ENCODE measurements at regions not wholly inside any gene's neighbourhood (a gene's known extent, or its start where the extent isn't known, plus 50 kb on each side); places are given as distances from the start of the nearest gene placed in this dataset.

DNA sequence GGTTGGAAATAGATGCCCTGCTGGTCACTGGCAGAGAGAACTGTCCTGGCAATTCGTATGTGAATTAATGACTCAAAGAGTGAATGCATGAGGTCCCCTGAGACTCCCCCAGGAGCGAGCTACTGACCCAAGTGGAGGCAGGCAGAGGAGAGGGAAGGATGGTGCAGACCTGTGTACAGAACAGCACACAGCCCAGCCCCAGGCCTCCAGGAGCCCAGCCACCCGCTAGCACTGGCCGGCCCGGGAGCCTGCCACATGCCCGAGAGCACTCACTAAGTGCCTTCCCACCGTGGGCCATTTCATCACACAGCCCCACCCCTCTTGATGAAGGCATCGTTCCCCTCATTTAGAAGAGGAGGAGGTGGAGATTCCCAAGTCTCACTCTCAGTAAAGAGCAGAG is 62.0 kb upstream of the IGSF21 start:
- TF ChIP-seq, protein P1, sequence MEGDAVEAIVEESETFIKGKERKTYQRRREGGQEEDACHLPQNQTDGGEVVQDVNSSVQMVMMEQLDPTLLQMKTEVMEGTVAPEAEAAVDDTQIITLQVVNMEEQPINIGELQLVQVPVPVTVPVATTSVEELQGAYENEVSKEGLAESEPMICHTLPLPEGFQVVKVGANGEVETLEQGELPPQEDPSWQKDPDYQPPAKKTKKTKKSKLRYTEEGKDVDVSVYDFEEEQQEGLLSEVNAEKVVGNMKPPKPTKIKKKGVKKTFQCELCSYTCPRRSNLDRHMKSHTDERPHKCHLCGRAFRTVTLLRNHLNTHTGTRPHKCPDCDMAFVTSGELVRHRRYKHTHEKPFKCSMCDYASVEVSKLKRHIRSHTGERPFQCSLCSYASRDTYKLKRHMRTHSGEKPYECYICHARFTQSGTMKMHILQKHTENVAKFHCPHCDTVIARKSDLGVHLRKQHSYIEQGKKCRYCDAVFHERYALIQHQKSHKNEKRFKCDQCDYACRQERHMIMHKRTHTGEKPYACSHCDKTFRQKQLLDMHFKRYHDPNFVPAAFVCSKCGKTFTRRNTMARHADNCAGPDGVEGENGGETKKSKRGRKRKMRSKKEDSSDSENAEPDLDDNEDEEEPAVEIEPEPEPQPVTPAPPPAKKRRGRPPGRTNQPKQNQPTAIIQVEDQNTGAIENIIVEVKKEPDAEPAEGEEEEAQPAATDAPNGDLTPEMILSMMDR (conservative IDR thresholded peaks at IDR 0.05; ENCODE audit: low read depth, low read length): no peak
- TF ChIP-seq EZH2 (IDR thresholded peaks at IDR 0.05; ENCODE audit: borderline replicate concordance, low read depth, low read length, poor library complexity, severe bottlenecking): no peak
